Activated effector memory CD4-positive, alpha-beta T cell treated with anti-CD3 and anti-CD28 coated beads, Interleukin-2, amount 50 U/mL, for 16 hours (primary cell): ENCODE measurements at regions not wholly inside any gene's neighbourhood (a gene's known extent, or its start where the extent isn't known, plus 50 kb on each side); places are given as distances from the start of the nearest gene placed in this dataset.

Source experiments
- DNase-seq: peaks from one replicate; pipeline ENCODE4 v3.0.0-alpha.2; 2020

- DNase-seq, result no peak
These were observed 206.0 kb upstream of the SUCLG2 start for GRCh38 chr3:67860429-67860828.

GRCh38 chr3:67858492-67858891 lies 204.1 kb upstream of the SUCLG2 start:
- no peak for DNase-seq

- DNase-seq, result no peak
These were observed 202.3 kb upstream of the SUCLG2 start for GRCh38 chr3:67856718-67857117.

- no peak for DNase-seq
These were observed 200.3 kb upstream of the SUCLG2 start for GRCh38 chr3:67854663-67855062.

- no peak for DNase-seq
These were observed 199.1 kb upstream of the SUCLG2 start for GRCh38 chr3:67853520-67853919.

- no peak for DNase-seq
These were observed 193.9 kb upstream of the SUCLG2 start for GRCh38 chr3:67848299-67848698.

- DNase-seq, result no peak
These were observed 191.8 kb upstream of the SUCLG2 start for GRCh38 chr3:67846166-67846565.

GRCh38 chr3:67832817-67833216 lies 178.4 kb upstream of the SUCLG2 start:
- DNase-seq, result no peak

GRCh38 chr3:67831262-67831661 lies 176.8 kb upstream of the SUCLG2 start:
- DNase-seq, result no peak

GRCh38 chr3:67828486-67829010 lies 174.1 kb upstream of the SUCLG2 start:
- no peak for DNase-seq

GRCh38 chr3:67821135-67821534 lies 166.7 kb upstream of the SUCLG2 start:
- DNase-seq, result no peak

GRCh38 chr3:67819447-67819846 lies 165.0 kb upstream of the SUCLG2 start:
- no peak for DNase-seq

- DNase-seq, result no peak
These were observed 155.0 kb upstream of the SUCLG2 start for GRCh38 chr3:67809370-67809935.

GRCh38 chr3:67808906-67809305 lies 154.5 kb upstream of the SUCLG2 start:
- no peak for DNase-seq

- DNase-seq, result no peak
These were observed 150.2 kb upstream of the SUCLG2 start for GRCh38 chr3:67804578-67804977.

- DNase-seq, result no peak
These were observed 149.7 kb upstream of the SUCLG2 start for GRCh38 chr3:67804089-67804488.

GRCh38 chr3:67798412-67798811 lies 144.0 kb upstream of the SUCLG2 start:
- DNase-seq, result no peak

- no peak for DNase-seq
These were observed 137.2 kb upstream of the SUCLG2 start for GRCh38 chr3:67791620-67792019.

GRCh38 chr3:67790043-67790442 lies 135.6 kb upstream of the SUCLG2 start:
- peak; percentile 78 for DNase-seq

- DNase-seq, result no peak
These were observed 134.0 kb upstream of the SUCLG2 start for GRCh38 chr3:67788396-67788795.

GRCh38 chr3:67783281-67784250 lies 129.2 kb upstream of the SUCLG2 start:
- DNase-seq, result no peak

- no peak for DNase-seq
These were observed 127.5 kb upstream of the SUCLG2 start for GRCh38 chr3:67781871-67782270.

GRCh38 chr3:67781218-67781617 lies 126.8 kb upstream of the SUCLG2 start:
- DNase-seq, result no peak

GRCh38 chr3:67774676-67775075 lies 120.3 kb upstream of the SUCLG2 start:
- peak; percentile 55 for DNase-seq
